ENCODE measurements at regions not wholly inside any gene's neighbourhood (a gene's known extent, or its start where the extent isn't known, plus 50 kb on each side); places are given as distances from the start of the nearest gene placed in this dataset.

- TF ChIP-seq CTCF (conservative IDR thresholded peaks at IDR 0.05; ENCODE audit: low read depth, low read length) (no peak), EZH2 (IDR thresholded peaks at IDR 0.05; ENCODE audit: low read length, unreplicated experiment) (no peak), EZH2phosphoT487 (IDR thresholded peaks at IDR 0.05; ENCODE audit: borderline replicate concordance, low read length) (no peak)
Measured at GRCh38 chr3:116958291-116958690, 248.7 kb downstream of the TUSC7 start.

All from PC-3 (cell line).